SJCRH30 (cell line): ENCODE measurements at regions not wholly inside any gene's neighbourhood (a gene's known extent, or its start where the extent isn't known, plus 50 kb on each side); places are given as distances from the start of the nearest gene placed in this dataset.

Source experiments
- DNase-seq, 2 experiments: peaks; one replicate each; pipeline ENCODE4 v3.0.0-alpha.2; 2015 to 2020
- H3K27ac ChIP-seq: fragments of 250-450 bp; sonication (Bioruptor Pico); 2 replicates; pipeline ENCODE4 v1.5.1; 2020; ENCODE audit warnings: mild to moderate bottlenecking, moderate library complexity
- H3K27me3 ChIP-seq: fragments of 250-450 bp; sonication (Bioruptor Pico); 2 replicates; pipeline ENCODE4 v1.5.1; 2020; ENCODE audit warnings: mild to moderate bottlenecking, moderate library complexity
- H3K36me3 ChIP-seq: fragments of 250-450 bp; sonication (Bioruptor Pico); 2 replicates; pipeline ENCODE4 v1.5.1; 2020; ENCODE audit warnings: mild to moderate bottlenecking, moderate library complexity
- H3K4me1 ChIP-seq: fragments of 250-450 bp; sonication (Bioruptor Pico); 2 replicates; pipeline ENCODE4 v1.5.1; 2020; ENCODE audit warnings: mild to moderate bottlenecking, moderate library complexity
- H3K4me3 ChIP-seq: fragments of 250-450 bp; sonication (Bioruptor Pico); 2 replicates; pipeline ENCODE4 v1.5.1; 2020; ENCODE audit warnings: mild to moderate bottlenecking, moderate library complexity
- H3K9me3 ChIP-seq: fragments of 250-450 bp; sonication (Bioruptor Pico); replicated peaks from 2 replicates; pipeline ENCODE4 v1.5.1; 2020; ENCODE audit warnings: mild to moderate bottlenecking, moderate library complexity

- H3K9me3 ChIP-seq = no peaks in the 10 kb centered on the region
- peaks cover 21% of the 10 kb centered on the region for H3K4me1 ChIP-seq
- peak; percentile 26 to 32 for DNase-seq
- H3K36me3 ChIP-seq = no peaks in the 10 kb centered on the region
- H3K27me3 ChIP-seq = no peaks in the 10 kb centered on the region
- no peak overlapping the region for H3K4me3 ChIP-seq
- no peak overlapping the region for H3K27ac ChIP-seq
Observed at GRCh38 chr11:111091321-111091938, 154.1 kb upstream of the POU2AF2 start.

GRCh38 chr11:111089759-111090158 is 155.8 kb upstream of the POU2AF2 start:
- no peak overlapping the region for H3K27ac ChIP-seq
- no peaks in the 10 kb centered on the region for H3K9me3 ChIP-seq
- H3K4me3 ChIP-seq = no peak overlapping the region

GRCh38 chr11:111088847-111089355 is 156.6 kb upstream of the POU2AF2 start:
- no peaks in the 10 kb centered on the region for H3K9me3 ChIP-seq
- no peak overlapping the region for H3K4me3 ChIP-seq
- H3K27ac ChIP-seq = no peak overlapping the region
- no peaks in the 10 kb centered on the region for H3K27me3 ChIP-seq
- peaks cover 33% of the 10 kb centered on the region for H3K4me1 ChIP-seq
- no peaks in the 10 kb centered on the region for H3K36me3 ChIP-seq
- no peak for DNase-seq

More at GRCh38 chr11:111089759-111090158, 155.8 kb upstream of the POU2AF2 start:
- Histone ChIP-seq H3K36me3 (no peaks in the 10 kb centered on the region), H3K27me3 (no peaks in the 10 kb centered on the region), H3K4me1 (peaks cover 33% of the 10 kb centered on the region)
- no peak for DNase-seq

GRCh38 chr11:111086058-111086457 is 159.5 kb upstream of the POU2AF2 start:
- Histone ChIP-seq H3K4me3 (no peak overlapping the region), H3K36me3 (no peaks in the 10 kb centered on the region), H3K27ac (peak overlapping the region; percentile 94), H3K27me3 (no peaks in the 10 kb centered on the region), H3K9me3 (no peaks in the 10 kb centered on the region), H3K4me1 (peaks cover 29% of the 10 kb centered on the region)
- DNase-seq = peak; percentile 92

- DNase-seq = no peak
- H3K36me3 ChIP-seq = no peaks in the 10 kb centered on the region
- no peaks in the 10 kb centered on the region for H3K9me3 ChIP-seq
- no peak overlapping the region for H3K27ac ChIP-seq
- H3K27me3 ChIP-seq = no peaks in the 10 kb centered on the region
- H3K4me1 ChIP-seq = peaks cover 25% of the 10 kb centered on the region
- no peak overlapping the region for H3K4me3 ChIP-seq
Observed at GRCh38 chr11:111082664-111083063, 162.9 kb upstream of the POU2AF2 start.

GRCh38 chr11:111081021-111081511 is 164.5 kb upstream of the POU2AF2 start:
- no peak overlapping the region for H3K4me3 ChIP-seq
- peaks cover 11% of the 10 kb centered on the region for H3K4me1 ChIP-seq
- no peaks in the 10 kb centered on the region for H3K9me3 ChIP-seq
- no peak overlapping the region for H3K27ac ChIP-seq
- H3K27me3 ChIP-seq = no peaks in the 10 kb centered on the region
- no peaks in the 10 kb centered on the region for H3K36me3 ChIP-seq
- no peak for DNase-seq

GRCh38 chr11:111077530-111078322 is 167.8 kb upstream of the POU2AF2 start:
- Histone ChIP-seq H3K27ac (no peak overlapping the region), H3K4me3 (no peak overlapping the region), H3K36me3 (no peaks in the 10 kb centered on the region), H3K9me3 (no peaks in the 10 kb centered on the region), H3K4me1 (no peaks in the 10 kb centered on the region), H3K27me3 (no peaks in the 10 kb centered on the region)
- DNase-seq = peak in 1 of 2 experiments; percentile 6

- Histone ChIP-seq H3K27ac (no peak overlapping the region), H3K4me3 (no peak overlapping the region), H3K36me3 (no peaks in the 10 kb centered on the region), H3K9me3 (no peaks in the 10 kb centered on the region), H3K4me1 (no peaks in the 10 kb centered on the region), H3K27me3 (no peaks in the 10 kb centered on the region)
- peak in 1 of 2 experiments; percentile 16 for DNase-seq
Observed at GRCh38 chr11:111069066-111069465, 176.5 kb upstream of the POU2AF2 start.

GRCh38 chr11:111067994-111068393 is 177.5 kb upstream of the POU2AF2 start:
- no peaks in the 10 kb centered on the region for H3K4me1 ChIP-seq
- H3K27ac ChIP-seq = no peak overlapping the region
- no peak overlapping the region for H3K4me3 ChIP-seq
- no peaks in the 10 kb centered on the region for H3K9me3 ChIP-seq
- H3K36me3 ChIP-seq = no peaks in the 10 kb centered on the region
- no peaks in the 10 kb centered on the region for H3K27me3 ChIP-seq
- DNase-seq = no peak

- no peaks in the 10 kb centered on the region for H3K36me3 ChIP-seq
- H3K27me3 ChIP-seq = no peaks in the 10 kb centered on the region
- no peaks in the 10 kb centered on the region for H3K4me1 ChIP-seq
- no peak overlapping the region for H3K27ac ChIP-seq
- peak; percentile 8 to 33 for DNase-seq
- no peaks in the 10 kb centered on the region for H3K9me3 ChIP-seq
- H3K4me3 ChIP-seq = no peak overlapping the region
Observed at GRCh38 chr11:111066846-111067245, 178.7 kb upstream of the POU2AF2 start.

GRCh38 chr11:111063726-111064517 is 181.6 kb upstream of the POU2AF2 start:
- DNase-seq = no peak
- Histone ChIP-seq H3K27me3 (no peaks in the 10 kb centered on the region), H3K36me3 (no peaks in the 10 kb centered on the region), H3K9me3 (no peaks in the 10 kb centered on the region), H3K4me3 (no peak overlapping the region), H3K4me1 (no peaks in the 10 kb centered on the region), H3K27ac (no peak overlapping the region)

- no peaks in the 10 kb centered on the region for H3K27me3 ChIP-seq
- no peaks in the 10 kb centered on the region for H3K4me1 ChIP-seq
- DNase-seq = no peak
- no peak overlapping the region for H3K4me3 ChIP-seq
- H3K9me3 ChIP-seq = no peaks in the 10 kb centered on the region
- no peak overlapping the region for H3K27ac ChIP-seq
- no peaks in the 10 kb centered on the region for H3K36me3 ChIP-seq
Observed at GRCh38 chr11:111062420-111062819, 183.1 kb upstream of the POU2AF2 start.

- Histone ChIP-seq H3K9me3 (no peaks in the 10 kb centered on the region), H3K4me1 (no peaks in the 10 kb centered on the region), H3K36me3 (no peaks in the 10 kb centered on the region), H3K27ac (no peak overlapping the region), H3K27me3 (no peaks in the 10 kb centered on the region), H3K4me3 (no peak overlapping the region)
- no peak for DNase-seq
Observed at GRCh38 chr11:111059726-111060125, 185.8 kb upstream of the POU2AF2 start.

- no peaks in the 10 kb centered on the region for H3K4me1 ChIP-seq
- no peaks in the 10 kb centered on the region for H3K27me3 ChIP-seq
- no peak for DNase-seq
- no peaks in the 10 kb centered on the region for H3K9me3 ChIP-seq
- no peak overlapping the region for H3K27ac ChIP-seq
- H3K4me3 ChIP-seq = no peak overlapping the region
- H3K36me3 ChIP-seq = no peaks in the 10 kb centered on the region
Observed at GRCh38 chr11:111049131-111049530, 196.4 kb upstream of the POU2AF2 start.

- Histone ChIP-seq H3K4me3 (no peak overlapping the region), H3K4me1 (no peaks in the 10 kb centered on the region), H3K27me3 (no peaks in the 10 kb centered on the region), H3K36me3 (no peaks in the 10 kb centered on the region), H3K9me3 (no peaks in the 10 kb centered on the region), H3K27ac (no peak overlapping the region)
- DNase-seq = peak; percentile 6 to 34
Observed at GRCh38 chr11:111047374-111047773, 198.2 kb upstream of the POU2AF2 start.
